ENCODE measurements at regions not wholly inside any gene's neighbourhood (a gene's known extent, or its start where the extent isn't known, plus 50 kb on each side); places are given as distances from the start of the nearest gene placed in this dataset.
"Not testable (repeated sequence)": the region's sequence is repeated elsewhere in the genome, so short reads cannot be mapped to it uniquely, and the experiment has no call there.

DNA sequence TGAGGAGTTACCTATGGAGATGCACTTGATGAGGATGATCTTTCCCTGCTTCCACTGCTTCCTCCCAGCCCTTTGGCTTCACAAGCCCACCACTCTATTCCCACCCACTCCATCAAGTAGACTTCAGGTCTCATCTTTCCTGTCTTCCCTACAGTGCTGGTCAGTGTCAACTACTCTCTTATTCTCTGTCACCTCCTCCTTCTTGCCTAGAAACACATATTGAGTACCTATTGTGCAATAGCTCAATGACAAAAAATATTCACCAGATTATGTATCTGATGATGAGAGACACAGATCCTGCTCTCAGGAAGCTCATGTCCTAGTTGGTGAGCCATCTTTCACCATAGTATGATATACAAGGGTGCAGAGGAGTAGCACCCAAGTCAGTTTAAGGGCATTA lies 82.2 kb upstream of the NFASC start:
- Histone ChIP-seq H3K27me3 (ENCODE audit: control insufficient read depth, insufficient read depth, low read length) (peaks cover 5% of the 10 kb centered on the region), H3K27ac (ENCODE audit: low read depth, low read length) (no peak overlapping the region), H3K4me3 (ENCODE audit: low read depth, low read length) (no peak overlapping the region), H3K9me3 (ENCODE audit: control insufficient read depth, insufficient read depth, low read length) (no peaks in the 10 kb centered on the region)
- DNase-seq (ENCODE audit: low read depth, low spot score) = no peak
- TF ChIP-seq, protein P1, sequence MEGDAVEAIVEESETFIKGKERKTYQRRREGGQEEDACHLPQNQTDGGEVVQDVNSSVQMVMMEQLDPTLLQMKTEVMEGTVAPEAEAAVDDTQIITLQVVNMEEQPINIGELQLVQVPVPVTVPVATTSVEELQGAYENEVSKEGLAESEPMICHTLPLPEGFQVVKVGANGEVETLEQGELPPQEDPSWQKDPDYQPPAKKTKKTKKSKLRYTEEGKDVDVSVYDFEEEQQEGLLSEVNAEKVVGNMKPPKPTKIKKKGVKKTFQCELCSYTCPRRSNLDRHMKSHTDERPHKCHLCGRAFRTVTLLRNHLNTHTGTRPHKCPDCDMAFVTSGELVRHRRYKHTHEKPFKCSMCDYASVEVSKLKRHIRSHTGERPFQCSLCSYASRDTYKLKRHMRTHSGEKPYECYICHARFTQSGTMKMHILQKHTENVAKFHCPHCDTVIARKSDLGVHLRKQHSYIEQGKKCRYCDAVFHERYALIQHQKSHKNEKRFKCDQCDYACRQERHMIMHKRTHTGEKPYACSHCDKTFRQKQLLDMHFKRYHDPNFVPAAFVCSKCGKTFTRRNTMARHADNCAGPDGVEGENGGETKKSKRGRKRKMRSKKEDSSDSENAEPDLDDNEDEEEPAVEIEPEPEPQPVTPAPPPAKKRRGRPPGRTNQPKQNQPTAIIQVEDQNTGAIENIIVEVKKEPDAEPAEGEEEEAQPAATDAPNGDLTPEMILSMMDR (IDR thresholded peaks at IDR 0.05; ENCODE audit: low read depth, low read length) = no peak
- ChIA-PET CTCF (interaction anchor here (2.3 kb wide), 1 partner anchor 19 kb away, joined by 12 read pairs; no protein-coding TSS in a partner anchor), POLR2A (no interaction called here)

DNA sequence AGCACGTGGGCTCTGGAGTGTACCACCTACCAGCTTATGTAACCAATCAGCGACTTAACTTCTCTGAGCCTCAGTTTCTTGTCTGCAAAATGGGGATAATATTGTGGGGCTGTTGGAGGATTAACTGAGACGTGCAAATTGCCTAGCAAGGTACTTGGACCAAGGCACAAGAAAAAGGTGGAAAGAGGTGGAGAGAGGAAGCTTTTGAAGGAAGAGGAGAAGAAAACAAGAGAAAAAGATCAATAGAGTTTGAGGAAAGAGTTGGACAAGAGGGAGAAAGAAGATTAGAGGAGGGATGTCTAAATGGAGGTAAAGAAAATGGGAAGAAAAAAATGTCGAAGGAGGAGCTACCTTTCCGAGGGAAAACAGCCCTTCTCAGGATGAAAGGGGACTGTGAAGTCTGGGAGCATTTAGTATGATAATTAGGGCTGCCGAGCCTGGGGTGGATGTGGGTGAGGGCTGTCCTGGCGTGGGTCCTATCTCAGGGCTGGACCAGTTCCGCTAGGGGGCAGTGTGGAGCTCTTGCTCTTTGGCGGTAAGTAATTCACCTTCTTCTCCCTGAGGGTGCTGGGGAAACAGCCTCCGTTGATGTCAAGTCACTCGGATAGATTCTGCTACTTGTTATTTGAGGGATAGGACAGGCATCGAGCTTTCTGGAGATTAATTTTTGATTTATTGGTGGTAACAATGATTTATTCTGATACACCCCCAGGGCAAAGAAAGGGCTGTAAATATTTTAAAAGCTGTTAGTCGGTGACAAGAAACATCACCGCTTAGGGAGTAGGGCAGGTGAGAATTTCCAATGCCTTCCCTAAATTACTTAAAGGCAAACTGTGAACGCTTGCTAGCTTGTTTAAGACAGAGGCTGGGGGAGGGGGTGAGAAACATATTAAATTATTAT lies 79.0 kb upstream of the NFASC start:
- TF ChIP-seq, protein P1 (IDR thresholded peaks at IDR 0.05; ENCODE audit: low read depth, low read length) = peak; percentile 61
- Histone ChIP-seq H3K27me3 (ENCODE audit: control insufficient read depth, insufficient read depth, low read length) (peaks cover 5% of the 10 kb centered on the region), H3K9me3 (ENCODE audit: control insufficient read depth, insufficient read depth, low read length) (no peaks in the 10 kb centered on the region), H3K27ac (ENCODE audit: low read depth, low read length) (no peak overlapping the region), H3K4me3 (ENCODE audit: low read depth, low read length) (no peak overlapping the region)
- CTCF ChIA-PET = interaction anchor here (0.6 to 2.1 kb wide), 21 partner anchors 9 to 701 kb away, joined by 3 to 28 read pairs (median 4); no protein-coding TSS in a partner anchor
- POLR2A ChIA-PET = no interaction called here
- no peak for DNase-seq (ENCODE audit: low read depth, low spot score)

DNA sequence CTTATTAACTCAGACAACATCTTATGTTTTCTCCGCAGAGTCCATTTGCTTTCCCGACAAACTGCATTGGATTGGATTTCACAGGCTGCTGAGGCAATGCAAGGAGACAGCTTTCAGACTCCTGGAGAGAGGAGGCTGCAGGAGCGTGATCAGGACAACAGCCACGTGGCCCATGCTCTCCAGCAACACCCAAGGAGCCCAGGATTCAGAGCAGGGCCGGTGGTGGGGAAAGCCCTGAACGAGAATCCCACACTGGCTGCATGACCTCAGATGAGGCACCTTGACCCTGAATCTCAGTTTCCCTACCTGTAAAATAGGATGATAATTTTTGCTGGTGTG lies 78.3 kb upstream of the NFASC start:
- ChIA-PET CTCF (interaction anchor here (0.6 to 2.1 kb wide), 17 partner anchors 8 to 226 kb away, joined by 3 to 28 read pairs (median 4); no protein-coding TSS in a partner anchor), POLR2A (no interaction called here)
- H3K9me3 ChIP-seq (ENCODE audit: control insufficient read depth, insufficient read depth, low read length) = no peaks in the 10 kb centered on the region
- peaks cover 5% of the 10 kb centered on the region for H3K27me3 ChIP-seq (ENCODE audit: control insufficient read depth, insufficient read depth, low read length)
- H3K4me3 ChIP-seq (ENCODE audit: low read depth, low read length) = no peak overlapping the region
- H3K27ac ChIP-seq (ENCODE audit: low read depth, low read length) = no peak overlapping the region
- TF ChIP-seq, protein P1 (IDR thresholded peaks at IDR 0.05; ENCODE audit: low read depth, low read length) = no peak
- no peak for DNase-seq (ENCODE audit: low read depth, low spot score)

DNA sequence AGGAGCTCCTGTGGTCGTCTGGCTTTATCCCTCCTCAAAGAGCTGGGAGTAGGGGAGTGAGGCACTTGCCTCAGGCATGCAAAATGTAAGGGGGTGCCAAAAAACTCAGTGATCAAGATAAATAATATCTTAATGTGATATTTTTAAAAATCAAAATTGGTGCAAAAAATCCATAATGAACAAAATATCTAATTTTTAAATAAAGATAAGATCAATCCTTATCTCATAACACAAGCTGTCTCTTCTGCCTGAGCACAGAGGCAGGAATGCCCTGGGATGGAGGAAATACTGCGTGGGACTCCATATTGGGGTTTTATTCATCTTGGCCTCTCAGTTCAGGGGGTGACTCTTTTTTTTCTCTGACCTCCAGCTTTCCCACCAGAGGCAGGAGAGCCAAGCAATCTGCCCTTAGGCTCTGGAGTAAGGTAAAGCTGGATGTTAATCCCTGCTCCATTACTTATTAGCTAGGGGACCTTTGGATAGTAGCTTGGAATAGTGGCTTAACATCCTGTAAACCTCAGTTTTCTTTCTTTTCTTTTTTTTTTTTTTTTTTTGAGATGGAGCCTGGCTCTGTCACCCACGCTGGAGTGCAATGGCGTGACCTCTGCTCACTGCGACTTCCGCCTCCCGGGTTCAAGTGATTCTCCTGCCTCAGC lies 77.3 kb upstream of the NFASC start:
- POLR2A ChIA-PET = no interaction called here
- CTCF ChIA-PET = interaction anchor here (0.6 to 2.8 kb wide), 3 partner anchors 14 to 30 kb away, joined by 3 to 18 read pairs (median 3); no protein-coding TSS in a partner anchor
- H3K27ac ChIP-seq (ENCODE audit: low read depth, low read length) = no peak overlapping the region
- H3K27me3 ChIP-seq (ENCODE audit: control insufficient read depth, insufficient read depth, low read length) = peaks cover 5% of the 10 kb centered on the region
- DNase-seq (ENCODE audit: low read depth, low spot score) = no peak
- no peak overlapping the region for H3K4me3 ChIP-seq (ENCODE audit: low read depth, low read length)
- TF ChIP-seq, protein P1 (IDR thresholded peaks at IDR 0.05; ENCODE audit: low read depth, low read length) = no peak
- H3K9me3 ChIP-seq (ENCODE audit: control insufficient read depth, insufficient read depth, low read length) = no peaks in the 10 kb centered on the region

DNA sequence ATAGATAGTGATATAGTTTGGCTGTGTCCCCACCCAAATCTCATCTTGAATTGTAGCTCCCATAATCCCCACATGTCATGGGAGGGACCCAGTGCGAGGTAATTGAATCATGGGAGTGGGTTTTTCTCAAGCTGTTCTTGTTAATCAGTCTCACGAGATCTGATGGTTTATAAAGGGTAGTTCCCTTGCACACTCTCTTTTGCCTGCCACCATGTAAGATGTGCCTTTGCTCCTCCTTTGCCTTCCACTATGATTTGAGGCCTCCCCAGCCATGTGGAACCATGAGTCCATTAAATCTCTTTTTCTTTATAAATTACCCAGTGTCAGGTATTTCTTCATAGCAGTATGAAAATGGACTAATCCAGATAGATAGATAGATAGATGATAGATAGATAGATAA lies 73.8 kb upstream of the NFASC start:
- H3K4me3 ChIP-seq (ENCODE audit: low read depth, low read length); H3K27me3 ChIP-seq (ENCODE audit: control insufficient read depth, insufficient read depth, low read length); DNase-seq (ENCODE audit: low read depth, low spot score); POLR2A ChIA-PET; H3K27ac ChIP-seq (ENCODE audit: low read depth, low read length); H3K9me3 ChIP-seq (ENCODE audit: control insufficient read depth, insufficient read depth, low read length): not testable (repeated sequence)
- CTCF ChIA-PET = interaction anchor here (1.0 to 1.7 kb wide), 2 partner anchors 8 to 10 kb away, joined by 5 read pairs; no protein-coding TSS in a partner anchor
